Endometrium (tissue), 2 donors: ENCODE measurements at regions not wholly inside any gene's neighbourhood (a gene's known extent, or its start where the extent isn't known, plus 50 kb on each side); places are given as distances from the start of the nearest gene placed in this dataset.

Source experiments
- FAIRE-seq: peaks from 2 replicates; lab custom pipeline; 2012; peaks lifted over from hg19 to GRCh38; lab: Jason Lieb, UNC
- donor health status: control.
- donor health status: control.

GRCh38 chr6:169906688-169907418, 155.4 kb downstream of the ERMARD start:
- FAIRE-seq = no peak

GRCh38 chr6:169906004-169906687, 154.7 kb downstream of the ERMARD start:
- FAIRE-seq = no peak

- no peak for FAIRE-seq
Measured at GRCh38 chr6:169905041-169905807, 153.8 kb downstream of the ERMARD start.

- no peak for FAIRE-seq
Measured at GRCh38 chr6:169904051-169904922, 152.9 kb downstream of the ERMARD start.

- no peak for FAIRE-seq
Measured at GRCh38 chr6:169903122-169903521, 151.7 kb downstream of the ERMARD start.

- FAIRE-seq = no peak
Measured at GRCh38 chr6:169902604-169903003, 151.2 kb downstream of the ERMARD start.

GRCh38 chr6:169902070-169902469, 150.6 kb downstream of the ERMARD start:
- no peak for FAIRE-seq

GRCh38 chr6:169899481-169900145, 148.2 kb downstream of the ERMARD start:
- no peak for FAIRE-seq

GRCh38 chr6:169898788-169899480, 147.5 kb downstream of the ERMARD start:
- no peak for FAIRE-seq

- no peak for FAIRE-seq
Measured at GRCh38 chr6:169897601-169898358, 146.4 kb downstream of the ERMARD start.

- FAIRE-seq = no peak
Measured at GRCh38 chr6:169896826-169897456, 145.5 kb downstream of the ERMARD start.

- no peak for FAIRE-seq
Measured at GRCh38 chr6:169895926-169896761, 144.7 kb downstream of the ERMARD start.

- no peak for FAIRE-seq
Measured at GRCh38 chr6:169895000-169895759, 143.8 kb downstream of the ERMARD start.

GRCh38 chr6:169894377-169894960, 143.0 kb downstream of the ERMARD start:
- FAIRE-seq = no peak

GRCh38 chr6:169893624-169894023, 142.2 kb downstream of the ERMARD start:
- no peak for FAIRE-seq

GRCh38 chr6:169891846-169892245, 140.4 kb downstream of the ERMARD start:
- no peak for FAIRE-seq

GRCh38 chr6:169891421-169891820, 140.0 kb downstream of the ERMARD start:
- no peak for FAIRE-seq
